ENCODE measurements at regions not wholly inside any gene's neighbourhood (a gene's known extent, or its start where the extent isn't known, plus 50 kb on each side); places are given as distances from the start of the nearest gene placed in this dataset.
"Not testable (repeated sequence)": the region's sequence is repeated elsewhere in the genome, so short reads cannot be mapped to it uniquely, and the experiment has no call there.

GRCh38 chr5:90051756-90052155, 357.8 kb downstream of the CETN3 start:
- DNase-seq: no peak

- DNase-seq: no peak
Measured at GRCh38 chr5:90050103-90050502, 359.5 kb downstream of the CETN3 start.

GRCh38 chr5:90047113-90047512, 362.4 kb downstream of the CETN3 start:
- DNase-seq: no peak

GRCh38 chr5:90040082-90040481, 369.5 kb downstream of the CETN3 start:
- not testable (repeated sequence) for DNase-seq

- DNase-seq: no peak
Measured at GRCh38 chr5:90037646-90038045, 371.9 kb downstream of the CETN3 start.

GRCh38 chr5:90022711-90023053, 386.9 kb downstream of the CETN3 start:
- no peak for DNase-seq

- no peak for DNase-seq
Measured at GRCh38 chr5:90022002-90022710, 387.4 kb downstream of the CETN3 start.

GRCh38 chr5:90020575-90021538, 388.7 kb downstream of the CETN3 start:
- peak; percentile 43 for DNase-seq

- DNase-seq: no peak
Measured at GRCh38 chr5:90017239-90017638, 392.3 kb downstream of the CETN3 start.

- no peak for DNase-seq
Measured at GRCh38 chr5:90015584-90016018, 394.0 kb downstream of the CETN3 start.

GRCh38 chr5:90014420-90014819, 395.1 kb downstream of the CETN3 start:
- DNase-seq: no peak

GRCh38 chr5:90000351-90000750, 409.2 kb downstream of the CETN3 start:
- DNase-seq: no peak

- DNase-seq: no peak
Measured at GRCh38 chr5:89998519-89999305, 410.8 kb downstream of the CETN3 start.

- no peak for DNase-seq
Measured at GRCh38 chr5:89996890-89997289, 412.7 kb downstream of the CETN3 start.

GRCh38 chr5:89996335-89996734, 413.2 kb downstream of the CETN3 start:
- DNase-seq: no peak

GRCh38 chr5:89994266-89994665, 415.3 kb downstream of the CETN3 start:
- DNase-seq: no peak

- no peak for DNase-seq
Measured at GRCh38 chr5:89992201-89992600, 417.4 kb downstream of the CETN3 start.

- DNase-seq: no peak
Measured at GRCh38 chr5:89991592-89991991, 418.0 kb downstream of the CETN3 start.

GRCh38 chr5:89989776-89990175, 419.8 kb downstream of the CETN3 start:
- no peak for DNase-seq

- no peak for DNase-seq
Measured at GRCh38 chr5:89988998-89989655, 420.4 kb downstream of the CETN3 start.

GRCh38 chr5:89988129-89988810, 421.3 kb downstream of the CETN3 start:
- no peak for DNase-seq

GRCh38 chr5:89983216-89983615, 426.3 kb downstream of the CETN3 start:
- no peak for DNase-seq

Measured in NCI-H2029 treated with DMSO at 0.1 percent for 48 hours (cell line).